Pancreas (tissue), 10 donors: ENCODE measurements at regions not wholly inside any gene's neighbourhood (a gene's known extent, or its start where the extent isn't known, plus 50 kb on each side); places are given as distances from the start of the nearest gene placed in this dataset.

Experiments
- ATAC-seq, 4 donors: fragments of 200-7000 bp; cut with Tn5 transposase; one replicate each; pipeline versions ENCODE4 v1.8.0 to v1.9.1; 2020; ENCODE audit warnings: mild to moderate bottlenecking in 4 of 4, moderate library complexity in 4 of 4
- DNase-seq, 6 donors: peaks; one replicate each; pipeline ENCODE4 v3.0.0-alpha.2; 2020
- FAIRE-seq: peaks from 2 replicates; lab custom pipeline; 2012; peaks lifted over from hg19 to GRCh38; lab: Jason Lieb, UNC
- H3K27ac ChIP-seq, 4 donors: fragments of 200-600 bp; sonication (generic); 1 replicate in 3 of 4; 2 replicates in 1 of 4; pipeline versions ENCODE4 v1.5.0 to v1.8.0; 2020
- H3K27me3 ChIP-seq, 4 donors: fragments of 200-600 bp; one replicate each; pipeline ENCODE4 v1.8.0; 2021
- H3K36me3 ChIP-seq, 3 donors: fragments of 200-600 bp; sonication (generic) in 1 of 3; one replicate each; pipeline versions ENCODE4 v1.5.0 to v1.8.0; 2020 to 2021
- H3K4me1 ChIP-seq, 3 donors: fragments of 200-600 bp; one replicate each; pipeline ENCODE4 v1.8.0; 2021
- H3K4me3 ChIP-seq, 4 donors: fragments of 200-600 bp; sonication (generic) in 2 of 4; one replicate each; pipeline versions ENCODE4 v1.5.0 to v1.8.0; 2020 to 2021
- H3K9me3 ChIP-seq, 4 donors: fragments of 200-600 bp; one replicate each; pipeline ENCODE4 v1.8.0; 2021
- WGBS, 2 donors: extraction: QIAGEN DNeasy Blood & Tissue Kit; methylation state at CpG; one replicate each; pipeline ENCODE4 v1.1.7; 2013; 5-methylcytosine and 5-hydroxymethylcytosine counted together
- intact Hi-C, 3 donors: fragments of 100-400 bp; cut with DNase I; formaldehyde crosslinking; loops; one replicate each; pipeline versions ENCODE4 v1.11.1 to v1.14.2; 2022
- TF ChIP-seq, protein P1 (sequence below), 4 donors: fragments of 200-600 bp; sonication (generic) in 3 of 4; IDR thresholded peaks; one replicate each; pipeline versions ENCODE4 v1.5.0 to v1.8.0; 2021; ENCODE audit warnings: antibody characterized with exemption in 4 of 4
- donor health status: healthy with polysubstance abuse.
- donor health status: DM: no; HTN: no; CAD: no; lungs with moderate emphysema.
- donor health status: DM: no; HTN: no; CAD: no.
- donor health status: control.
- donor health status: control.
- donor health status: Bipolar disorder and iron deficiency.
- donor health status: DM: yes; HTN: yes; CAD: no.
- donor health status: DM: no; HTN: no; CAD: no.
- donor health status: DM: no; HTN: no; CAD: no.
- donor health status: DM: yes; HTN: yes; CAD: no.

GRCh38 chr6:112501705-112502104, 154.6 kb downstream of the RFPL4B start:
- TF ChIP-seq, protein P1, sequence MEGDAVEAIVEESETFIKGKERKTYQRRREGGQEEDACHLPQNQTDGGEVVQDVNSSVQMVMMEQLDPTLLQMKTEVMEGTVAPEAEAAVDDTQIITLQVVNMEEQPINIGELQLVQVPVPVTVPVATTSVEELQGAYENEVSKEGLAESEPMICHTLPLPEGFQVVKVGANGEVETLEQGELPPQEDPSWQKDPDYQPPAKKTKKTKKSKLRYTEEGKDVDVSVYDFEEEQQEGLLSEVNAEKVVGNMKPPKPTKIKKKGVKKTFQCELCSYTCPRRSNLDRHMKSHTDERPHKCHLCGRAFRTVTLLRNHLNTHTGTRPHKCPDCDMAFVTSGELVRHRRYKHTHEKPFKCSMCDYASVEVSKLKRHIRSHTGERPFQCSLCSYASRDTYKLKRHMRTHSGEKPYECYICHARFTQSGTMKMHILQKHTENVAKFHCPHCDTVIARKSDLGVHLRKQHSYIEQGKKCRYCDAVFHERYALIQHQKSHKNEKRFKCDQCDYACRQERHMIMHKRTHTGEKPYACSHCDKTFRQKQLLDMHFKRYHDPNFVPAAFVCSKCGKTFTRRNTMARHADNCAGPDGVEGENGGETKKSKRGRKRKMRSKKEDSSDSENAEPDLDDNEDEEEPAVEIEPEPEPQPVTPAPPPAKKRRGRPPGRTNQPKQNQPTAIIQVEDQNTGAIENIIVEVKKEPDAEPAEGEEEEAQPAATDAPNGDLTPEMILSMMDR (IDR thresholded peaks at IDR 0.05): no peak
- FAIRE-seq: no peak

GRCh38 chr6:112502351-112503090, 155.4 kb downstream of the RFPL4B start:
- H3K36me3 ChIP-seq: no peaks in the 10 kb centered on the region
- DNase-seq (no peak), ATAC-seq (no peak), FAIRE-seq (no peak)
- H3K27me3 ChIP-seq: no peaks in the 10 kb centered on the region
- no peaks in the 10 kb centered on the region for H3K9me3 ChIP-seq
- TF ChIP-seq, protein P1 (IDR thresholded peaks at IDR 0.05): no peak
- 44 to 56% methylated on average over 7 of the region's 7 CpGs for WGBS, 2 donors
- intact Hi-C loops: no loop called here
- no peak overlapping the region for H3K27ac ChIP-seq
- no peak overlapping the region for H3K4me3 ChIP-seq
- no peaks in the 10 kb centered on the region for H3K4me1 ChIP-seq

More at GRCh38 chr6:112501705-112502104, 154.6 kb downstream of the RFPL4B start:
- 16 to 21% methylated on average over 5 of the region's 5 CpGs for WGBS, 2 donors
- Histone ChIP-seq H3K4me3 (no peak overlapping the region), H3K27me3 (no peaks in the 10 kb centered on the region), H3K4me1 (no peaks in the 10 kb centered on the region), H3K9me3 (no peaks in the 10 kb centered on the region), H3K36me3 (no peaks in the 10 kb centered on the region), H3K27ac (no peak overlapping the region)
- intact Hi-C loops: no loop called here
- ATAC-seq (no peak), DNase-seq (no peak)

- no peak overlapping the region for H3K4me3 ChIP-seq
- WGBS, 2 donors: 40 to 42% methylated on average over 6 of the region's 6 CpGs
- no peak overlapping the region for H3K27ac ChIP-seq
- intact Hi-C loops: no loop called here
- no peaks in the 10 kb centered on the region for H3K36me3 ChIP-seq
- DNase-seq (no peak), FAIRE-seq (no peak), ATAC-seq (no peak)
- no peaks in the 10 kb centered on the region for H3K4me1 ChIP-seq
- no peaks in the 10 kb centered on the region for H3K9me3 ChIP-seq
- TF ChIP-seq, protein P1 (IDR thresholded peaks at IDR 0.05): no peak
- H3K27me3 ChIP-seq: no peaks in the 10 kb centered on the region
Observed at GRCh38 chr6:112503091-112503596, 156.0 kb downstream of the RFPL4B start.

DNA sequence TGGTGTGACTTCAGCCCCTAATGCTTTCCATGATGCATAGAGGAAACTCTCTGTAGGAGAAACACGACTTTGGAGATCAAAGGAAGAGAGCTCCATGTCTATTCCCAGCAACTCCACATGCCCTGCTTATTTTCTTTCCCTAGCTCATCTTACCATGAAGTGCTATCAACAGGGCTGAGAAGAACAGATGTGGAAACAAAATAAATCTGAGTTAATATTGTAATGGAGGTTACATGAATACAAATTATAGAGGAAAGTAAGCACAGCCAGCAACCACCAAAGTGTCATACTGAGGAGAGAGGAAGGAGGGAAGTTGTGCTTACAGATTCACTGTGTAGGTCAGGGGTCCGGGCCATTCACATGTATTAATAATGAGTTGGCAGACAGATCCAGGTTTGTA, 157.5 kb downstream of the RFPL4B start:
- no peaks in the 10 kb centered on the region for H3K4me1 ChIP-seq
- intact Hi-C loops: no loop called here
- FAIRE-seq (no peak), DNase-seq (no peak), ATAC-seq (no peak)
- no peaks in the 10 kb centered on the region for H3K9me3 ChIP-seq
- H3K36me3 ChIP-seq: no peaks in the 10 kb centered on the region
- 53 to 63% methylated on average over 2 of the region's 2 CpGs for WGBS, 2 donors
- no peak overlapping the region for H3K27ac ChIP-seq
- H3K27me3 ChIP-seq: no peaks in the 10 kb centered on the region
- no peak overlapping the region for H3K4me3 ChIP-seq
- TF ChIP-seq, protein P1 (IDR thresholded peaks at IDR 0.05): no peak

- H3K27me3 ChIP-seq: no peaks in the 10 kb centered on the region
- FAIRE-seq (no peak), DNase-seq (no peak), ATAC-seq (no peak)
- H3K4me3 ChIP-seq: no peak overlapping the region
- intact Hi-C loops: no loop called here
- no peak overlapping the region for H3K27ac ChIP-seq
- WGBS, 2 donors: 88 to 95% methylated on average over 1 of the region's 1 CpG
- no peaks in the 10 kb centered on the region for H3K4me1 ChIP-seq
- H3K36me3 ChIP-seq: no peaks in the 10 kb centered on the region
- no peaks in the 10 kb centered on the region for H3K9me3 ChIP-seq
- TF ChIP-seq, protein P1 (IDR thresholded peaks at IDR 0.05): no peak
Observed at GRCh38 chr6:112511441-112511840, 164.3 kb downstream of the RFPL4B start.
